ENCODE measurements at regions not wholly inside any gene's neighbourhood (a gene's known extent, or its start where the extent isn't known, plus 50 kb on each side); places are given as distances from the start of the nearest gene placed in this dataset.
A peak's percentile ranks its signal among the peaks of the same experiment; 100 is the strongest.

DNA sequence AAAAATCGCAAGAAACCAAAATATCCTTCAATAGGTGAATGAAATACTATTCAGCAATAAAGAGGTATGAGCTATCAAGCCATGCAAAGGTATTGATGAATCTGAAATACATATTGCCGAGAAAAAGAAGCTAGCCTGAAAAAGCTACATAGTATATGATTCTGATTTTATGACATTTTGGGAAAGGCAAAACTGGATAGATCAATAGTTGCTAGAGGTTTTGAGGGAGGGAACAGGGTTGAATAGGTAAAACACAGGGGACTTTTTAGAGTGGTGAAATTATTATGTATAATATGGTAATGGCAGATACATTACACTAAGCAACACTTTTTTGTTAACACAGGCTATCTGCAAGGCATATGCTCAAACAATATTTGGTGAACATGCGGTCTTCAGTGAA lies 327.6 kb upstream of the ADAMTSL1 start:
- no peak for DNase-seq (ENCODE audit: low read depth)

DNA sequence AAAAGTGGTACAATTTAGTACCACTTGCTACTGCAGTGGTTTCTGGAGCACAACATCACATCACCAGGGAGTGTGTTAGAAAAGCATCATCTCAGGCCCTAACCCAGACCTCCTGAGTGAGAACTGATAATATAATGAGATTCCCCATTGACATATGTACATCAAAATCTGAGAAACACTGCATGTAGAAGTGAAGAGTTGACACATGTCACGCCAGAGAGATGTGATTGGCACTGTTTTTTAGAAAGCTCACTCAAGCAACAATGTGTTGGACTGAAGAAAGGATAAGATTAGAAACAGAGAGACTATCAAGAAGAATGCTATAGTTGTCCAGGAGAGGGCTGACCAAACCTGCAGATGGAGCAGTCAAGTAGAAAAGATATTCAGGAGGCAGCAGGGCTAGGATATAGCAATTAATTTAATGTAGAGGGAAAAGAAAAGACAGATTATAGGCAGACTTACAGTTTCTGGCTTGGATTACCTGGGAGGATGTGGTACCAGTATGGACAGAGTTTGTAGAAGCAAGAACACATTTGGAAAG lies 324.4 kb upstream of the ADAMTSL1 start:
- DNase-seq (ENCODE audit: low read depth), result no peak

DNA sequence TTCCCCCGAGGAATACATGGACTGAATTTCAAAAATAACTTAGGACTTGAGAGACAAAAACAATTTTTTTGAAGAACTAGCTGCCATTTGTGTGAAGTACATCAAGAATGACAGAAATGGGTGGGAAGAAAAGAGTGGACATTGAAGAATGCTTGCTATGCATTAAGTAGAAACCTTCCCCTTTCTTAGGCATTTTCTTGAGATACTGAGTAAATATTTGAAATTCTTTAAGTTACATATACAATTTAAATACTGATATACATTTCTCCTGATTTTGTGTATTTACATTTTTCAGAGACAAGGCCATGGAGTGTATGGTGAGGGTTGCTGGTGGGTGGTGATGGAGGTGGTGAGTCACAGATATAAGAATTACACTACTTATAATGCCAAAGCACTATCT lies 319.3 kb upstream of the ADAMTSL1 start:
- DNase-seq (ENCODE audit: low read depth), result no peak

DNA sequence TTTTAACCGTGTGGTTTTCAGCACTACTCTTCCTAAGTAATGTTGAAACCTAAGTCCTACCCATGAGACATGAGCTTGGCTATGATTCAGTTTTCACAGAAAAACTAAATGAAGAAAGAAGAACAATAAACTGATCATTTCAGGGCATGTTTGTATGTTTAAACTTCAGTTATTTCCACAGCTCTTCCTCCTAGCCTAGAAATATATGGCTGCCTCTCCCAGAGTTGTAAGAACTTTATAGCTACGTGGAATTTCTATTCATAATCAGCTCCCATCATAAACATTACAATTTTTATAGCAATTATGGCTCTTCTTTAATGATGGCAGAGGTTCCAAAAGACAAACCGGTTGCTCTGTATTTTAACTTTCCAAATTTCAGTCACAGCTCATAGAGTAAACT lies 314.7 kb upstream of the ADAMTSL1 start:
- no peak for DNase-seq (ENCODE audit: low read depth)

DNA sequence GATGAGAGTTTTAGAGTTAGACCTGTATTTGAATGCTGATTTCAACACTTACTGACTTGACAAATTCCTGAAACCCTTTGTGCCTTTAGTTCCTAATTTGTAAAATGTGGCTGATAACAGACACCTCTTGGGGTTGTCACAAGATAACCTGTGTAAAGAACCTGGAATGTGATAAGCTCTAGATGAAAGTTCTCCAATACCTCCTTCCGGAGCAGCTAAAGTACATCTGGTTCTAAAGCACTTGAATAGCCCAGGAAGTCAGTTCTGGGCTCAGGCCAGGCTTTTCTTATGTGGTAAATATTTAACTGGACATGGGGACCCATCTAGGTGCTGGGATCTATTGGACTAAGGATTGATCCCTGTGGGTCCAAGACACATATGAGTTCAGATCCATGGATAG lies 310.8 kb upstream of the ADAMTSL1 start:
- DNase-seq (ENCODE audit: low read depth), result no peak

DNA sequence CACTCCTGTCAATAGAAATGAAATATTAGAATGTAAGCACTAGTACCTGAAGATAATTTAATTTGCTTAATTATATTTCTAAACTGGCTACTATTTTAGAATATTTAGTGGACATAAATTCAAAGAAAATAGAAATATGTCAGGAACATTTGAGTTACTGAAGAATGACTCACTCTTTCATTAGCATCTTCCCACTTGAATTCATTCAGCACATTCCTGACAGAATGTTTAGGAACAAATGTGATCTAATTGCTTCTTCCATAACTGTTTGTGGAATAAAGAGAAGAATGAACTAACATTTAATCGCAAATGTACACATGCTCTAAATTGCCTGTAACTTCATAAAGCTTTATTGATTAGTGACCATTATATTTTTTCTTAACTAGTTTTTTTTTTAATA lies 306.2 kb upstream of the ADAMTSL1 start:
- no peak for DNase-seq (ENCODE audit: low read depth)

DNA sequence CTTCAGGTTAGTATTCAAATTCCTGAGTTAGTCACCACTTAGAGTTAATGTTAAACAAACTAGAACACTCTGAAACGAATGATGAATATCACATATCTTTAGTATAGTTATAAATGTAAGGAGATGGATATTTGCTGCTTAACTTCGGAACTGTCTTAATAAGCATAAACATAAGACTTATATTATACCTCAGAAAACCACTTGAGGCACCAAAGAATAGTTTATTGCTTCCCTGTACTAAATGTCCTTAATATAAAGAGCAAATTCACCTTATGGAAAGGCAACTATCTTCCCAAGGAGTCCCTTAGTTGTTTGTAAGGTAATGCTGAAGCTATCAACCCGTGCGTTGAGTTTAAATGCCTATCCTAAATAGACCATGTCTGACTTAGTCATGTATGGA lies 300.0 kb upstream of the ADAMTSL1 start:
- no peak for DNase-seq (ENCODE audit: low read depth)

DNA sequence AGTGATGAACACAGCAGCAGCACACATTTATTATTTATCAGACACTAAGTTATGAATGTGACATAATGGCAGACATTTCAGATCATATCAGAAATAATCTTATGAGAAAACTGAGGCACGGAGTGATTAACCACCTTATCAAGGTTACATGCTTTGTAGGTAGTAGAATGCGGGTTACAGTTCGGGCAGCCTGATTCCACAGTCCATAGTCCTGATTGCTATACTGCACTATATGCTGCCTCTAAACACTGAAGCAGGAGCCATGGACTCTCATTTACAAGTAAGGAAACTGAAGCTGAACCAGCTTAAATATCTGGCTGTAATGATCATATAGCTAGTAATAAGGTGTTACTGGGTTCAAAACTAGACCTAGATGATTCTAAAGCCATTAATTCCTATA lies 291.3 kb upstream of the ADAMTSL1 start:
- no peak for DNase-seq (ENCODE audit: low read depth)

DNA sequence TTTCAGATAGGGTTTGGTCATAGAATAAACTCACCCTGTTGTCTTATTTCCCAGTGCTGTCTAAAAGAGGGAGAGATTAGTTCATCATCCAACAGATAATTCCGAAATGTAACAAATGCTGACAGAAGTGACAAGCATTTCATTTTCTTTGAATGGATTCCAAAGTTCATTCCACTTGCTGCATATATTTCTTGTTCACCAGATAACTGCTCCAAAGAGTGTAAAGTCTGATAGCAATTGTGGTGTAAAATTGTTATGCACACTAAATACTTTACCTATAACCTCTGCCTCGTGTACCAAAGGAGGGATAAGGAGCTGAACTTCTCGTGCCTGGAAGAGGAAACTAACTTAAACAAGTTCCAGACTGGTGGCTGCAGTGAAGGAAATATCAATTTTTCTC lies 290.0 kb upstream of the ADAMTSL1 start:
- DNase-seq (ENCODE audit: low read depth), result no peak

DNA sequence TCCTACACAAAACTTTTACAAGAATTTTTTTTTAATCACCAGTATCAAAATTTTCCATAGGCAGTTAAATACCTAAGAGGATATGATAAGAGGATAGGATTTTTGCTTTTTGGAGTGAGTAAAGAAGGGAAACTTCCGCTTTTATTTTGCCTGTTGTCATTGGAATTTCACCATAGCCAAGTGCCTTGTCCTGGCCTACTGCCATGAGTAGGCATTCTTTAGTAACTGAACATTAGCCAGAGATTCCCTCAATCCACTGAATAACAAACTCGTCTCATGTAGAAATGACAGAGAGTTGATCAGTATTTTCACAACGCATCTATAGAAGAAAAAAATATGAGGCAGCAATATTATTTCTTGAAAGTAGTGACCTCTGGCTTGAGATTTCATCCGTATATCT lies 289.6 kb upstream of the ADAMTSL1 start:
- peak; percentile 7 for DNase-seq (ENCODE audit: low read depth)

DNA sequence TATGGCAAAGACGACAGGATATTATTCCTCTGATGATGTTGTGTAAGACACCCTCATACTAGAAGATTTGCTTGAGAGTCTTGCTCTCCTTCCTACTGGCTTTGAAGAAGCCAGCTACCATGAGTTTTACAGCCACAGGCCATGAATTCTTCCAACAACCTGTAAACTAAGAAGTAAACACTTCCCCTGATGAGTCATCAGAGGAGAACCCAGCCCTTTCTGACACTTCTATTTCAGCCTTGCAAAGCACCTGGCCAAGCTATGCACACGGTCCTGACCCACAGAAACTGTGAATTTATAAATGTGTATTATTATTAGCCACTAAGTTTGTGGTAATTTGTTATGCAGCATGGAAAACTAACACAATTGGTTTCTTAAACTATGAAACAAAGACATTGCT lies 288.8 kb upstream of the ADAMTSL1 start:
- no peak for DNase-seq (ENCODE audit: low read depth)

DNA sequence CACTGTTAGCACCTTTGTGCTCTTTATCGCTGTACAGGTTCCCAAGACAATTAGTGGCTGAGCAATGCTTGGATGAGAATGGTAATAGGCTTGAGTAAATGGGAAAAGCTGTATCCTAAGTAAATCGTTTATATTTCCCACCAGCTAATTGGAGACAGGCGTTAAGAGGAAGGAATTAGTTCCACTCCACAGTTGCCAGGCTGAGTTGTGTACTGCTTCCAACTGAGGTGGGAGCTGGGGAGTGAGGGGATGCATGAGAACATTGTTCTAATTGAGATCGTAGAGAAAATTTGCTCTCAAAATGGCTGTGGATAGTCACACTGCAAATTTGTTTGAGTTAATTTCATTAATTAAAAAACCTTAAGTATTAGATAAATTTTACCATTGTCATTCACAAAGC lies 285.0 kb upstream of the ADAMTSL1 start:
- DNase-seq (ENCODE audit: low read depth), result no peak

DNA sequence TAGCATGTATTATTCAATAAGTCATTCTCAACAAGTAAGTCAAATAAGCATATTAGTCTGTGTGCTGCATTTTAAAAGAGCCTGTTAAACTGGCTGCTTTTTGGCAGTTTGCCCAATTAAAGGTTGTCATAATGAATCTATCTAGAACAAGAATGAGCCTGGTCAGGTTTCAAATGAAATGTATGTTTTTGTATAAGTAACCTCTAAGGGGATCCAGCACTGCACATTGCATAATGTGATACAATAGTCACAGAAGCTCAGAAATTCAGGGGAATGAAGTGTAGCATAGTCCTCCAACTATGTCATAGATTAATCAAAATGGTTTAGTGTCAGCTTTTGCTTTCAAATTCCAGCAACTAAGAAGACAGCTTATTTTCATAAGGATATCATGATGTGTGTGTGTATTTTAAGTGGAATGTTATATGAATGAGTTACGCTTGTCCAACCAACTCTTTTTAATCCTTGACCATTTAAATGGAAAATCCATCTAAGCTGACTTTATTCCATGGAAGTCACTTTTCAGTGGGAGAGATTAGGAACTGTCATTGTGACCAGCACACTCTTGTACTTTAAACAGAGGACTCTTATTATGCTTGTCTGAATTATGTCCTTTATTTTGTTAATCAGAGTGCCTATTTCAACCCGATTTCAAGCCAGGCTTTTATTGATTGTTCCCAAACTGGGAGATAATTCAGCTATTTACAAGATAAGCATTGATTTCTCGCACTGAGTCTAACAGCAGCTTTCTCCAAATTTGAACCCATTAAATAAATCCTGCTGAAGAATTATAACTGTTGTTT lies 283.9 kb upstream of the ADAMTSL1 start:
- DNase-seq (ENCODE audit: low read depth), result no peak

DNA sequence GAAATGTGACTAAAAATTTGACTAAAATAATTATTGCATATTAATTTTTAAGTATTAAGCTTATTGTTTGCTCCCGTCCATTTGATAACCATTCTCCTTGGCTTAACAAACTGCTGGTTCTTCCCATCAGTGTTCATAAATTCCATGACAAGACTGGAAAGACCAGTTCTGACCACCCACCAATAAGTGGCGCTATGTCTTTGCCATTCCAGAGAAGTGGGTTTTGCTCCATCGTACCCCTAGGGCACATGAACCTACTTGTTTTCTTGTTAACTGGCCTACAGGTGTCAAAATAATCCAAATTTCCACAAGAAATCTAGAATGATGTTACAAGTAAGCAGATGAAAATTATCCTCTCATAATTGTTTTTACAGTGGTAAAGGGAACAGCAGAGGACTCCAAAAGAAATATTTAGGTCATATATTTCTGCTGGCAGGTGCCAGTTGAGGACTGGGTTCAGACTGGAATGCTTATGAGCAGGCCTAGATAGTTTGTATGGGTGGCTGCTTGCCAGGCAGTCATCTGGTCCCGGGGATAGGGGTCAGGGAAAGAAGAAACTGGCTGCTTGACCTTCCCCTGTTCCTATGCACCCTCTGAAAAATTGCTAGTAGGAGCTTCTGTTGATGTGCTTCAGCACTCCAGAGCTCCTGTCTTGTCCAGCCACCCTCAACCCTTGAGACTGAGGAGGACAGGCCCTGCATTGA lies 283.1 kb upstream of the ADAMTSL1 start:
- no peak for DNase-seq (ENCODE audit: low read depth)

DNA sequence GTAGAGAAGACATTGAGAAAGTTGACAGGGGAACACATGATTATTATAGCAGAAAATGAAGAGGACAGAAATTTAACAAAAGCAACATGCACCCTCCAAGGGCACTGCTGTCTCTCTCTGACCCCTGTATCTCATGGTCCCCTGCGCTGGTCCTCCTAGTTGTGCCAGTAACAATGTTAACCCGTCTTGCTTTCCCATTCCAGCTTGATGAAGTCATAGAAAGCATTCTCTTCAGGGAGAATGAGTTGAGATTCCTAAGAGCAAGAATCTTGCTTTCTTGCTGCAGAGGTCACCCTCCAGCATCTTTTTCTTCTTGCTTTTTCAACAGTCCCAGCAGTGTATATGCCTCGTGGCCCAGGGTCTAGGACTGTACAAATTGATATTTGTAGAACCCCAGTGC lies 279.6 kb upstream of the ADAMTSL1 start:
- DNase-seq (ENCODE audit: low read depth), result no peak

DNA sequence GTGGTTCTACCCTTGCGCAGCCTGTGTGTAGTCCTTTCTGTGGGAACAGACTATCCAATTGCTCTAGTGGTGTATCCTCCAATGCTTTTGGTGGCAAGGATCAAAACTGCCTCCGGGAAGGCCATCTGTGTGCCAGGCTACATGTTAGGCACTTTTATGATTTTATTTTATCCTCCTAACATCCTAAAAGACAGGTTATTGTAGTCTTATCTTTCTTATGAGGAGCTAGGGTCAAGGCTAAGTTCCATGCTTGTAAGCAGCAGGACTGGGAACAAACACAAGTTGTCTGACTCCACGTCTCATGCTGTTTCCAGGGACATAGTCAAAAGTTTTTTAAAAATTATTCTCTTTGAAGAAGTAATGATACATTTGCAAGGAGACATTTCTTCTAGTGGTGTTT lies 278.7 kb upstream of the ADAMTSL1 start:
- no peak for DNase-seq (ENCODE audit: low read depth)

DNA sequence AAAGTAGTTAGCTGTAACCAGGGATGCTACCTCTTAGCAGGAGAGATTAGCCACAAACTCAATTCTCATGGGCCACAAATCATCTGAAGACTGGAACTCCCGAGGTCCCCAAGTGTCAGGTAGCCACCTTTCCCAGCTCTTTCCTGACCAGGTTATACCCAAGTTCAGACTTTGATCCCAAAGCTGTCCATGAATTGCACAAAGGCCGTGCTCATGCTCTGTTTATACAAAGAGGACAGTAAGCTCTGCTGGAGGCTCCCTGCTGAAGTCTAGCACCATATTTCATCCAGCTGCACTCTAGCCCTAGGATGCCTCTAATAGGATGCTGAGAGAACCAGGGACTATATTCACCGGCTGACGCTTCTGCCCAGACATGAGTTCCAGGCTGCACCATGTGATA lies 271.0 kb upstream of the ADAMTSL1 start:
- no peak for DNase-seq (ENCODE audit: low read depth)

DNA sequence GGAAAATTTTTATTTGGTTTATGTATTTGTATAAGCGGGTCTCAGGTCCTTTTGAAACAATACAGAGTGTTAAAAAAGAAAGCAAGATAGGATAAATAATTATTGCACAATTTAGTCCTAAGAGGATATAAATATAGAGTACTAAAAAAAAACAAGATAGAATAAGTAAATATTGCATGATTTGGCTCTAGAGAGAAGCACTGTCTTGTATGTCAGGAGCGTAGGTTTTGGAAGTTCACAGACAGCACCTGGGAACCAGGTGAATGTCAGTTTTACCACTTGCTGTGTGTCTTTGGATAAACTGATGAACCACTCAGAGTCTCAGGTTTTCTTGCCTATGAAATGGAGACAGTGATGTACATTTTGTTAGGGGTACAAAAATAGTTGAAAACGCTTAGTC lies 266.2 kb upstream of the ADAMTSL1 start:
- DNase-seq (ENCODE audit: low read depth), result no peak

DNA sequence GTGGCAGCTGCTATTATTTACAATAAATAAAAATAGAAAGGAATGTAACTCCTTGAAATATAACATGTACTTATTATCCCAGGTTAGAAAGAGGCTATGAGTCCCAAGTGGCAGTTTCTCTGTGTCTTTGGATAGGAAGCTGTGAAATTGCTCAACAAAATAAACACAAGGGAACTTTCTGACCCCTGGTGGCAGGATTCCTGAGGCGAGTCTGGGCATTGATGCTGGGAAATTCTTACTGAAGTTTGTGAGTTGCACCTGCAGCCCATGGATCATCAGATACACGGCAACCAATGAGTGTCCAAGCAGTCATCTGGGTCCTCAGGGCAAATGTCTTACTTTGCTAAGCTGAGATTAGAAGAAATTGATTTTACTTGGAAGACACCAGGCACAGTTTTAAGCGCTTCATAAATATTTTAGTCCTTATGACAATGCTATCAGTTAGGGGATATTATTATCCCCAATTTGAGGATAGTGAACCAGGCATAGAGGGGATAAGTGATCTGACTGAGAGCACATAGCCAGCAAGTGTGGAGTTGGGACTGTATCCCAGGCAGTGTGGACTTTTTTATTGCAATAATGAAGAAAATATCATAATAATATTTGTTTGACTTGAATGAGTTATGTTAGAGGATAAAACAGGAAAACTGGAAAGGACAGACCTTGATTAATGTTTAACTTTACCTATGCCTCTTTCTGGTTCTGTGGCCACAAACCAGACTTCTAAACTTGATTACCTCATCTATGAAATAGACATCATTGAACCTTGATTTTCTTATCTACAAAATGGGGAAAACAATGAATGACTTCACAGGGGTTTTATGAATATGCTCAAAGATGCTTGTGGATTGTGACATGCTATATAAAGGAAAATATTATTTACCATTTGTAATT lies 265.5 kb upstream of the ADAMTSL1 start:
- DNase-seq (ENCODE audit: low read depth), result peak; percentile 36

DNA sequence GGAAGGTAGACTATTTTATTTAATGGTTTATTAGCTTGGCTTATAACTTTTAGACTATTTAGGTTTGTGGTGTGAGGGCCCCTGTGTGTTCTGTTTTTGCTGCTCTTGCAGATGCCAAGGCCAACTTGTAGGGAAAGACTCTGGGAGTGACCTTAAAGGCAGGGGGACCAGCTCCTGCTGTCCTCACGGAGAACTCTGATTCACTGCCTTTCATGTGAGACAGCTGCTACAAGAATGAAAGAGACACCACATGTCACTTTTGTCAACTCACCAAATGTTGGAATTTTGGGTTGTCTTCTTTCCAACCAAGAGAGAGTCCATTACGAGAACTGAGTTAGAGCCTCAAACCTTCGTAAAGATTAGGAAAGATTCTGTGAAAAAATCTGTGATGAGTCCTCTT lies 258.3 kb upstream of the ADAMTSL1 start:
- DNase-seq (ENCODE audit: low read depth), result peak; percentile 10

DNA sequence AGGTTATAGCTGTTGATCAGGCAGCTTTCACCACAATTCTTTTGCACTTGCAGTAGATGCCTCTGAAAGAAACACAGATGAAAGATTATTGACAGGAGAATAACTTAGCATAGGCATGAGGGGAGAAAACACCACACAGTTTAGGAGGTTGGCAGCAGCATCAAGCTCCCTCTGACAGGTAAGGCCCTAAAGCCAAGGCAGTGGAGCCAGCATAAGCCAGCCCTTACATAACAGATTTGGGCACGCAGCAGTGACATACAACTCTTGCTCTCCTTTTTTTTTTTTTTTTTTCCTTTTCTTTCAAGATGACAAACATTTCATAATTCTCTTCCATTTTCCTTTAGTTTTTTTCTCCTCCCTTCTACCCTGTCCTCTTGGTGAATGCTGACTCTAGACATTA lies 257.6 kb upstream of the ADAMTSL1 start:
- no peak for DNase-seq (ENCODE audit: low read depth)

DNA sequence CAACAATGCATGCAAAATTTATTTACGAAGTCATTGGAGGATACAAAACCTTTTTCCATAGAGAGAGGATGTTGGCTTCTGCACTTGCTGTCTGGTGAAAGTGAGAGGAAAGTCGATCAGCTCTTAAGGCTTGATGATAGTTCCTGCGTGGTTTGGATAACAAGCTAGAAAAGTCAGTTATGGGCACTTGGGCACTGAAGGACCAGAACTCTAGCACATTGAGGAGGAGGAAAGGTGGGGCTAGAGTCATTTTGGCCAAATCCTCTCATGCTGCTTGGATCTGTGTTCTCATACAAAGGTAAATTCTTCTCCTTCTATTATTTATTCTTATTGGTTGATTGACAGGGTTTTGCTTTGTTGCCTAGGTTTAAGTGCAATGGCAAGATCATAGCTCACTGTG lies 245.9 kb upstream of the ADAMTSL1 start:
- DNase-seq (ENCODE audit: low read depth), result no peak
